H9 (cell line): ENCODE measurements at regions not wholly inside any gene's neighbourhood (a gene's known extent, or its start where the extent isn't known, plus 50 kb on each side); places are given as distances from the start of the nearest gene placed in this dataset.

Source experiments
- DNase-seq: peaks from one replicate; pipeline ENCODE4 v3.0.0-alpha.2; 2017
- H2AFZ ChIP-seq: one replicate; pipeline ENCODE4 v1.6.1; 2013; ENCODE audit warnings: mild to moderate bottlenecking, low read length, control low read depth, moderate library complexity
- H2AK5ac ChIP-seq: 2 replicates; pipeline ENCODE4 v1.6.1; 2013; ENCODE audit warnings: low read length, control low read depth, mixed read lengths; ENCODE audit not compliant: insufficient read length
- H2BK120ac ChIP-seq: one replicate; pipeline ENCODE4 v1.6.1; 2013; ENCODE audit warnings: low read depth, mild to moderate bottlenecking, low read length, control low read depth, inconsistent platforms; ENCODE audit not compliant: poor library complexity, severe bottlenecking
- H2BK12ac ChIP-seq: 2 replicates; pipeline ENCODE4 v1.6.1; 2013; ENCODE audit warnings: low read length, control low read depth, mixed read lengths, low read depth; ENCODE audit not compliant: insufficient read length
- H2BK15ac ChIP-seq: 2 replicates; pipeline ENCODE4 v1.6.1; 2013; ENCODE audit warnings: low read depth, low read length, control low read depth
- H2BK20ac ChIP-seq: one replicate; pipeline ENCODE4 v1.6.1; 2013; ENCODE audit warnings: low read depth, mild to moderate bottlenecking, low read length, control low read depth, inconsistent platforms; ENCODE audit not compliant: poor library complexity, severe bottlenecking
- H2BK5ac ChIP-seq: 2 replicates; pipeline ENCODE4 v1.6.1; 2013; ENCODE audit warnings: low read length, control low read depth, mixed read lengths; ENCODE audit not compliant: insufficient read length
- H3K14ac ChIP-seq: 2 replicates; pipeline ENCODE4 v1.6.1; 2013; ENCODE audit warnings: low read length, control low read depth; ENCODE audit not compliant: insufficient read depth
- H3K18ac ChIP-seq: 2 replicates; pipeline ENCODE4 v1.6.1; 2013; ENCODE audit warnings: low read depth, mild to moderate bottlenecking, mixed read lengths, low read length, control low read depth; ENCODE audit not compliant: insufficient read length
- H3K23ac ChIP-seq: 2 replicates; pipeline ENCODE4 v1.6.1; 2013; ENCODE audit warnings: low read length, control low read depth, mixed read lengths, low read depth; ENCODE audit not compliant: insufficient read length
- H3K23me2 ChIP-seq: 2 replicates; pipeline ENCODE4 v1.6.1; 2013; ENCODE audit warnings: low read depth, mild to moderate bottlenecking, mixed read lengths, low read length, control low read depth; ENCODE audit not compliant: insufficient read length, poor library complexity, severe bottlenecking
- H3K27ac ChIP-seq: 2 replicates; pipeline ENCODE4 v1.5.1; 2013; ENCODE audit warnings: low read length, control low read depth, mixed read lengths, low read depth; ENCODE audit not compliant: insufficient read length
- H3K27me3 ChIP-seq: 2 replicates; pipeline ENCODE4 v1.6.1; 2013; ENCODE audit warnings: low read length, control low read depth, inconsistent platforms; ENCODE audit not compliant: insufficient read depth
- H3K4ac ChIP-seq: 2 replicates; pipeline ENCODE4 v1.6.1; 2013; ENCODE audit warnings: low read depth, mild to moderate bottlenecking, control low read depth, inconsistent platforms, low read length, moderate library complexity
- H3K4me1 ChIP-seq: 2 replicates; pipeline ENCODE4 v1.6.1; 2013; ENCODE audit warnings: low read length, control low read depth, inconsistent platforms; ENCODE audit not compliant: insufficient read depth
- H3K4me2 ChIP-seq: 2 replicates; pipeline ENCODE4 v1.6.1; 2013; ENCODE audit warnings: low read length, control low read depth, mixed read lengths; ENCODE audit not compliant: insufficient read length, insufficient read depth
- H3K56ac ChIP-seq: 2 replicates; pipeline ENCODE4 v1.6.1; 2013; ENCODE audit warnings: low read depth, mild to moderate bottlenecking, mixed read lengths, low read length, control low read depth; ENCODE audit not compliant: insufficient read length
- H3K79me1 ChIP-seq: 2 replicates; pipeline ENCODE4 v1.6.1; 2013; ENCODE audit warnings: low read depth, mild to moderate bottlenecking, moderate library complexity, low read length, control low read depth, inconsistent platforms; ENCODE audit not compliant: insufficient read depth, poor library complexity, severe bottlenecking
- H3K79me2 ChIP-seq: 2 replicates; pipeline ENCODE4 v1.6.1; 2013; ENCODE audit warnings: low read length, control low read depth, inconsistent platforms; ENCODE audit not compliant: insufficient read depth
- H3K9ac ChIP-seq: 2 replicates; pipeline ENCODE4 v1.6.1; 2013; ENCODE audit warnings: low read length, control low read depth, mixed read lengths; ENCODE audit not compliant: insufficient read length; ENCODE audit errors: extremely low read depth
- H3K9me3 ChIP-seq: one replicate; pipeline ENCODE4 v1.6.1; 2013; ENCODE audit warnings: low read depth, low read length, inconsistent platforms; ENCODE audit not compliant: control insufficient read depth
- H3T11ph ChIP-seq: one replicate; pipeline ENCODE4 v1.6.1; 2013; ENCODE audit warnings: mild to moderate bottlenecking, low read length, control low read depth, inconsistent platforms
- H4K20me1 ChIP-seq: one replicate; pipeline ENCODE4 v1.6.1; 2013; ENCODE audit not compliant: control insufficient read depth, insufficient read length, insufficient read depth
- H4K5ac ChIP-seq: 2 replicates; pipeline ENCODE4 v1.6.1; 2013; ENCODE audit warnings: low read depth, mild to moderate bottlenecking, mixed read lengths, low read length, control low read depth; ENCODE audit not compliant: insufficient read length
- H4K8ac ChIP-seq: replicated peaks from 2 replicates; pipeline ENCODE4 v1.6.1; 2013; ENCODE audit warnings: low read length, control low read depth, mixed read lengths, low read depth; ENCODE audit not compliant: insufficient read length
- H4K91ac ChIP-seq: 2 replicates; pipeline ENCODE4 v1.6.1; 2013; ENCODE audit warnings: low read depth, mild to moderate bottlenecking, moderate library complexity, mixed read lengths, low read length, control low read depth; ENCODE audit not compliant: insufficient read length
- H3K27ac Mint-ChIP-seq, 3 experiments: 2 replicates in 2 of 3; 3 replicates in 1 of 3; pipeline ENCODE4 v1.8.0; 2020 to 2021; ENCODE audit warnings: mixed read lengths in 3 of 3, mild to moderate bottlenecking in 1 of 3, moderate library complexity in 1 of 3
- H3K27me3 Mint-ChIP-seq: 2 replicates; pipeline ENCODE4 v1.8.0; 2021; ENCODE audit warnings: low read depth, mild to moderate bottlenecking, moderate library complexity, mixed read lengths
- H3K36me3 Mint-ChIP-seq, 3 experiments: 2 replicates in 2 of 3; 3 replicates in 1 of 3; pipeline ENCODE4 v1.8.0; 2020 to 2021; ENCODE audit warnings: low read depth in 3 of 3, mixed read lengths in 3 of 3; ENCODE audit not compliant: insufficient read depth in 1 of 3
- H3K4me1 Mint-ChIP-seq, 2 experiments: 2 replicates each; pipeline ENCODE4 v1.8.0; 2020; ENCODE audit warnings: mixed read lengths in 2 of 2
- H3K4me3 Mint-ChIP-seq, 2 experiments: 2 replicates in 1 of 2; 3 replicates in 1 of 2; pipeline ENCODE4 v1.8.0; 2020 to 2021; ENCODE audit warnings: mild to moderate bottlenecking in 2 of 2, mixed read lengths in 2 of 2, moderate library complexity in 1 of 2
- H3K9me3 Mint-ChIP-seq, 2 experiments: 2 replicates in 1 of 2; 3 replicates in 1 of 2; pipeline ENCODE4 v1.8.0; 2020; ENCODE audit warnings: mild to moderate bottlenecking in 2 of 2, mixed read lengths in 2 of 2, moderate library complexity in 1 of 2
- CTCF ChIP-seq: fragments of 200-600 bp; sonication (generic); conservative IDR thresholded peaks from 3 replicates; pipeline ENCODE4 v1.8.0; 2021; ENCODE audit warnings: antibody characterized with exemption, mild to moderate bottlenecking
- WGBS: extraction: QIAGEN DNeasy Blood & Tissue Kit; methylation state at CpG from one replicate; pipeline ENCODE4 v1.1.7; 2013; ENCODE audit warnings: missing lambda C conversion rate, low lambda C conversion rate, mixed read lengths; ENCODE audit not compliant: insufficient read length; ENCODE audit errors: extremely low coverage; 5-methylcytosine and 5-hydroxymethylcytosine counted together

DNA sequence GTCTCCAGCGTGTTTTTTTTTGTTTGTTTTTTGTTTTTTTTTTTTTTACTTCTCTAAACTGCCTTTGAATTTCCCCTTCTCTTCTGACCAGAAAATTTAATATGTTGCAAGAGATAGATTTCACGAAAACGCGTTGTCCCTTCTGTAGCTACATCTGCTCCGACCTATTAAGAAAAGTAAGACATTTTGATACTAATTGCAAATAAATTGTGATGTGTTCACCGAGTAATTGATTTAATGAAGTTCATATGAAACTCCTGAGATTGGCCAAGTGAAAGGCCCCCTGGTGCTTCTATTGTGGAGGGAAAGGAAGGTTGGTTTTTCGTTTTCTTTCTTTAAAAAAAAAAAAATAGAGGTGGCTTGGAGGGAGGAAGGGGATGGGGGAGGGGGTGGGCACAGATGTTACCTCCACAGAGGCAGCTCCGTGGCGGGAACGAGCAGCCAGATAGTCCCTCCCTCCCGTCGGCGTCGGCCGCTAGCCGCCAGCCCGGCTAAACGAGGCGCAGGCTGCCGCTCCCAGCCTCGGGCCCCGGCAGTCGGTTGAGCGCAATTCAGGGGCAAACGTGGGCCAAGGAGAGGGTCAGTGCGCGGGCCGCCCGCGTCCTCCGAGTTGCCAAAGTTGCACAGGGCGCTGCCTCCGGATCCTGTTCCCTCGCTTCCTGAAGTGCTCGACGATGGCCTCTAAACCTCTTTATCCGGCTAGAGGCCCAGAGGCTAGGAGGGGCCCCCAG is 139.1 kb upstream of the ZIC3 start:
- Histone ChIP-seq H3K4ac (no peak overlapping the region), H3K23ac (no peak overlapping the region), H3T11ph (no peak overlapping the region), H2BK5ac (no peak overlapping the region), H2AK5ac (no peak overlapping the region), H3K9me3 (no peaks in the 10 kb centered on the region), H3K4me1 (peaks cover 6% of the 10 kb centered on the region; the same call in 1 of the 2 replicates), H4K8ac (no peak overlapping the region), H2BK120ac (no peak overlapping the region), H4K5ac (no peak overlapping the region), H3K56ac (no peak overlapping the region), H3K9ac (no peak overlapping the region), H2AFZ (no peak overlapping the region), H4K91ac (no peak overlapping the region), H2BK20ac (no peak overlapping the region), H3K79me2 (no peaks in the 10 kb centered on the region), H3K27me3 (peaks cover 29% of the 10 kb centered on the region), H3K23me2 (peaks cover 37% of the 10 kb centered on the region), H3K14ac (no peak overlapping the region), H3K18ac (no peak overlapping the region), H2BK12ac (no peak overlapping the region), H2BK15ac (no peak overlapping the region), H3K4me2 (peak overlapping the region; percentile 75), H3K79me1 (no peaks in the 10 kb centered on the region), H3K27ac (no peak overlapping the region), H4K20me1 (no peaks in the 10 kb centered on the region)
- H3K4me3 Mint-ChIP-seq, result peak overlapping the region; percentile 45 to 84
- no peak for TF ChIP-seq CTCF
- peaks cover 92% of the 10 kb centered on the region for H3K27me3 Mint-ChIP-seq
- peaks cover 32 to 50% of the 10 kb centered on the region in 2 experiments for H3K4me1 Mint-ChIP-seq
- H3K36me3 Mint-ChIP-seq, result no peaks in the 10 kb centered on the region; a peak in 1 of 7 replicates
- H3K9me3 Mint-ChIP-seq, result peaks cover 0 to 52% of the 10 kb centered on the region in 2 experiments; a peak in 2 of 5 replicates
- no peak overlapping the region for H3K27ac Mint-ChIP-seq
- WGBS, result no CpG with 5 or more reads among the region's 37 CpGs
- DNase-seq, result peak; percentile 39
